Posterior vena cava (tissue), 2 donors: ENCODE measurements at regions not wholly inside any gene's neighbourhood (a gene's known extent, or its start where the extent isn't known, plus 50 kb on each side); places are given as distances from the start of the nearest gene placed in this dataset.

Experiments
- DNase-seq: peaks from one replicate; pipeline ENCODE4 v3.0.0-alpha.2; 2020; ENCODE audit warnings: low spot score
- intact Hi-C, 2 donors: fragments of 100-400 bp; cut with DNase I; formaldehyde crosslinking; loops; one replicate each; pipeline versions ENCODE4 v1.14.1 to v1.14.2; 2022 to 2023
- donor health status: DM: yes; HTN: yes; CAD: no.
- donor health status: DM: yes; HTN: yes; CAD: no.

DNA sequence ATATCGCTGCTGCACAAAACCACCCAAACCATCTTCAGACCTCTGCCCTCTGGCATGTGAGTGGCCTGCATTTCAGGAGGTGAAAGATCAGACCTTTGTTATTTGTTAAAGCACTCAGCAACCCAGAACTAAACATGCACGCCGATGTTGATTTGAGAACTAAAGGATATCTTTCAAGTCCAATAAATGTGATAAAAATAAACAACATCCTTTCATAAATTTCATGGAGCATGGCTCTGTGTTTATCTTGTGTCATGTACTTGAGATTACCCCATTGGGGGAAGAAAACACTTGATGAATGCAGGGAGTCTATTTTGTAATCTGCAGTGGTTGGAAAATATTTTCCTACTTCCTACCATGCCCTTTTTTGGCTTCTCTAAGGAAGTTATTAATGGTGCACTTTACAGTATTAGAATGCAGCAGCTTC lies 70.8 kb upstream of the GATA6 start:
- no peak for DNase-seq
- intact Hi-C loops: no loop called here

DNA sequence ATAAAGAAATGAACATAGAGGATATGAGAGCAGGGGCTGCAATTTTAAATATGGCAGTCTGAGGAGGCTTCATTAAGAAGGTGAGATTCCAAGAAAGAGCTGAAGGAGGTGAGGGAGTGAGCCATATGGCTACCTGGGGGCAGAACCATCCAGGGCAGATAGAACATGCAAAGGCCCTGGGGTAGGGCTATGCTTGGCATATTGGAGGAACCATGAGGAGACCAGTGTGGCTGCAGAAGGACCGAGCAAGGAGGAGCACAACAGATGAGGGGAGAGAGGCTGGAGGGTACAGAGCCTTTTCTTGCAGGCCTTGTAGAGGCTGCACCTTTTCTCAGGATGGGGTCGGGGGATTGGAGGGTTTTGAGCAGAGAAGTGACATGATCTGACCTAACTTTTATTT lies 69.5 kb upstream of the GATA6 start:
- intact Hi-C loops: no loop called here
- no peak for DNase-seq

DNA sequence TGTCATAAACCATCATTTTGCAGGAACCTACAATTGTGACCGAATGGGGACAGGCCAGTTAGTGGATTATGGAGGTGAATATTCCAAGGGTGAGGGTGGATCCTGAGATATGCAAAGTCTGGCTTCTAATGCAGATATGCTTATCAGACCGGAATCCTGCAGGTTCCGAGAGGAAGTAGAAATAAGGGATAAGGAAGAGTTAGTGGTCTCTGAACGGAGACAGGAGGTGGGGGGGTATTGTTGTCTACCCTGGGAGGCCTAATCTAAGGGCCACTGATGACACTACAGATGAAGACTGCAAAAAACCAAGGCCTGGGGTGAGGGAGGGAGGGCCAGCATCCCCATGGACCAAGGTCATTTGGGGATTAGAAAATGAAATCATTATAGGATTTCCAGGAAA lies 67.7 kb upstream of the GATA6 start:
- no peak for DNase-seq
- intact Hi-C loops: no loop called here

DNA sequence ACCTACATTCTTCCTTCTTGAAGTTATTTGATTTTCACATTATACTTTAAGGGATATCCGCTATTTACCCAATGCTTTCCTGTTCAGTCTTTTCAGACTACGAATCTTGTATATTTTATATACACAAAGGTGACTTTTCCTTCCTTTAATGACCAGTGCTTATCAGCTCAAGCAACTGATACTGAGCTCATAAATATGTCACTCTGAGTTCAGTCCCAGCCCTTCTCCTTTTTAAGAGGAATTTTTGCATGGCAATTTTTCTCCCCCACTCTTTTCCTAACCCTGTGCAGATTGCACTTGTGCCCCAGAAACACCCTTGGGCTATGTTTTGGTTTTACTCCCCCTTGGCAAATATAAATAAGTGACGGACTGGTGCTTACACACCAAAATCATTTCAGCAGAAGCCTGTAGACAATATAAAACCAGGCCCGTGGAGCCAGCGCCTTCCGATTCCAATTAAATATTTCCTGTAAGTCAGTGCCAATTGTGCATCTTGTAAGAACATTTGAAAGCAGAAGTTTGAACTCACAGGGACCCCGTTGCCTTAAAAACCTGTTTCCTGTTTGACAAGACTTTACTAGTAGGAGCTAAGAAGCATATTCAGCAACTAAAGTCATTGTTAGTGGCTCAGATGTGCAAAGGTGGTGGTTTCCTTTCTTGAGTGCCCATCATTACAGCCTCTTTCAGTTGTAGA lies 66.3 kb upstream of the GATA6 start:
- intact Hi-C loops: no loop called here

DNA sequence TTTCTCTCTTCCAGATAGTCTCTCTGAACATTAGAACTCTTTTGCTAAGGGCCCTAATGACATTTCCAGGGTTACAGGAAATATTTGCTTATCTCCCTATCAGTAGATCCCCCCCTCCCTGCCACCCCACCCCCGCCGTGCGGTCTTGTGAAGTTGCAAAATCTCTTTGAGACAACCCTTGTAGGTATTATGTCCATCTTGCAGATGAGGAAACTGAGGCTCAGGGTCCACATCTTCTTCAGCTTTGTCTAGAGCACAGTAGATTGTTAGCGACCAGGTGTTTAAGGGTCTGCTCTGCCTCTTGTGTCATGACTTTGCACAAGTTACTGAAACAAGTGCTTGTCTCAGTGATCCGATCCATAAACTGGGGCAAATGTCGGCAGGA lies 65.8 kb upstream of the GATA6 start:
- no peak for DNase-seq
- intact Hi-C loops: no loop called here

More for the DNA sequence above, 66.3 kb upstream of the GATA6 start:
- DNase-seq: no peak

DNA sequence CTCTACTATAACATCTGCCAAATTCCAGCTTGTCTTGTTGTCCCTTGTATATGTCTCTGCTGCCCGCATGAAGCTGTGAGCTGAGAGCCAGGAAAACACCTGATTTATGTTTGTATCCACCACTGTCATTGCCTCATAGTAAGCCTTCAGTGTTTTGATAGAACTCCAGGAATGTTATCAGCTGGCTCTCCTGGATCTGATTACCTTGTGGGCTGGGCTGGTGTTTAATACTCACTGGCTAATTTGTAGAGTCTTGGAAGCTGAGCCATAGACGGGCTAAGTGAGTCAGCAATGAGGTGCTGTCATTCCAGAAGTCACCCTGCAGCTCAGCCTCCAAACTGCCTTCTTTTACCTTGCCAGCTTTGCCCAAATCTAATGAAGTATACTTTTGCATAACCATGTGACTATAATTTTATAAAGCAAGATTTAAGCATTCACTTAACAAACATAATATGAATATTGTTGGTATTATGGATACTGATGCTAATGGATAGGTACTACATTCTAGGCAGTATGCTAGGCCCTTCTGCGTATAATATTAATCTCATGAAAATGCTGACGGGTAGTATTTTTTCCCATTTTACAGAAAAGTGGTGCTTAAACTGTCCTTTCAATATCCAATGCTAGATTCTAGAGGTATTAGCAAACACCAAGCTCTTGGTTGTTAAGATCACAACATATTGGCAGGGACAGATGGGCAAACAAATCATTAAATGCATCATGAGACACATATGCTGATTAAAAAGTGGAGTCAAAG lies 62.7 kb upstream of the GATA6 start:
- intact Hi-C loops: no loop called here
- no peak for DNase-seq

DNA sequence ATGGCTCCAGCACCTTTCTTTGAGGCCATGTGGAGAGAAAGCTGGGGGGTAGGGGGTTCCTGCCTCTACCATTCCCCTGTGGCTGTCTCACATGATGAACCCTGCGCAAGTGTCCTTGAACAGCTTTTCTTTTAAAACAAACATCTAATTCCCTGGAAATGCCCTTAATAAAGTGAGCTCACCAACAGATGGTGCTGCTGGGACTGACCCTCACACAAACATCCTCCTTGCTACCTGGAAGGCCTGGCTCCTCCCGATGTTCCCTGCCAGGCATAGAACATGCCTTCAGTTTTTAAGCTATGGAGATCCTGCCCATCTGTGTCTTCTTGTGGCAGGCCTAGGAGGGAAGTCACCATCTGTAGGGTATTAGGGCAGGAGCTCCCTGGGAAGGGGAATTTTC lies 60.7 kb upstream of the GATA6 start:
- no peak for DNase-seq

DNA sequence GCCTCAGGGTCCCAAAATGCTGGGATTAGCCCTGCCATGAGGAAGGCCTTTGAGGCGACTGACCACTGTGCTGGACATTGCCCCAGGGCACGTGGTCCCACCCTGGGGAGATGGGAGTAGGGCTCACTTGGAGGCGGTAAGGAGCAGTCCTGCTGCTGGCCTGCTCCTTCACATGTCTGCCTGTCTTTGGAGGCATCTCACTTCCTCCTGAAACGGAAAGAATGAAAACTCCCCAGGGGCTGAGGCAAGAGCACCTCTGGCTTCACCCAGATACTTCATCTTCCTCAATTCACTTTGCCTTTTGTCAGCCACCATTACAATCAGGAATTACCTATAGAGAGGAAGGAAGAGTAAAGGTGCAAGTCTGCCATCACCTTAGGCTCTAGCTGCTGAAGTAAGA lies 59.9 kb upstream of the GATA6 start:
- intact Hi-C loops: no loop called here
- no peak for DNase-seq

More for the DNA sequence above, 60.7 kb upstream of the GATA6 start:
- intact Hi-C loops: no loop called here

DNA sequence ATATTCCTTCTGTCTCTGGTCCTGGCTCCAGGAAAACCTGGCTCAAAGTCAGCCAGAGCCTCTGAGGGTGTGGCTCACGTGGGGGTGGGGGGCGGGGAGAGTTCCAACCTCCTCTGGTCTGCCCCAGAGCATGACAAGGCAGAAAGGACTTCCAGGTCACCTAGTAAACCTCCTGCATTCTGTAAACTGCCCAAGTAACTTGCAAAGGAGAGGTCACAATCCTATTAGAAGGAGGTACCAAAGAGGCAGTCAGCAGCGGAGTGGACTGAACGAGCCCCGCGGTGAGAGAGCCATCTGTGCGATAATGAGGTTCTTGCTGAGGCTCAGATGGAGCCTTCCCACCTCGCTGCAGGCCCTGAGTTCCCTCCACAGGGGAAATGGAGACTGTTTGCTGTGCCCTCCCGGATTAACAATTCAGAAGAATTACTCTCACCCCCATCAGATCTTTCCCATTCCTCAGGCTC lies 58.9 kb upstream of the GATA6 start:
- DNase-seq: no peak
- intact Hi-C loops: no loop called here

DNA sequence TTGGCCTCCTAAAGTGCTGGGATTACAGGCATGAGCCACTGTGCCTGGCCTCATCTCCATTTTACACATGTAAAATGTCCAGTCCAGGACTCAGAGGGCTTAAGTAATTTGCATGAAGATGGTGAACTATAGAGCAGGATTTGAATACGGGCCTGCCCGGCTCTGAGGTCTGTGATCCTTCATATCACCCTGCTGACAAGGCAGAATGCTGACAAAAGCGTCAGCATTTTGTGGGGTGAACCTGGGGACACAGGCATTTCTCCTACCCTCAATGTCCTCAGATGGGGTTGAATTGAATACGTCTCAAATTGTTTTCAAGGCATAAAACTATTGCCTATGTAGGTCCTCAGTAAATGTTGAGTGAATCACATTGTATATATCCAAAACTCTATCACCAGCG lies 57.2 kb upstream of the GATA6 start:
- intact Hi-C loops: no loop called here
- DNase-seq: no peak

DNA sequence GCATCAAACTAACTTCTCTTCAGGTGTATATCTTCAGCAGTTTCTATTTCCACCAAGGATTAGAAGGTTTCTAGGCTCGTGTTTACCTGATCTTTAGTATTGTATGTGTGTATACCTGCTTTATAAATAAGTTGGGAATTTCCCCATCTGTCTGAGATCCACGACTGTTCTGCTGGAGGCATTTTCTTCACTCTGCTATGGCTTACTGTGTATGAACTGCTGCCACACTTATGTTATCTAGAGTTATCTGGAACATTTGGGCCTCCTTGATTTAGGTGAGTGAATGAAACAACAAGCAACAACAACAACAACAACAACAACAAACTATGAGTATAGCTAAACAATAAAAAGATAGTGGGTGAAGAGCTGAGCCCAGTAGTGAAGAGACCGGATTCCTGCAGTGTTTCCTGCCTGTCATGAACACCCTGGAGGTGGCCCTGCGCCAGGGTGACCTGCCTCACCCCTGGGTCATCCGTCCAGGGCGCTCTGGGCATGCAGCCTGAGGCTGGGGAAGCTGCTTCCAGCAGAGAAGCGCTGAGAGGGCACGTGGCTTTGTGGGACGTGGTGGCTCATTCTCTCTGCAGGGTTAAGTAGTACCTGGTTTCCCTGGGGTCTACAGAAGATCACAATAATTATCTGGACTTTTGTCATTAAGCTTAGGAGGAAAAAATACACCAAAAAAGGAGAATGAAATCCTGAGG lies 56.1 kb upstream of the GATA6 start:
- intact Hi-C loops: no loop called here
- DNase-seq: no peak

DNA sequence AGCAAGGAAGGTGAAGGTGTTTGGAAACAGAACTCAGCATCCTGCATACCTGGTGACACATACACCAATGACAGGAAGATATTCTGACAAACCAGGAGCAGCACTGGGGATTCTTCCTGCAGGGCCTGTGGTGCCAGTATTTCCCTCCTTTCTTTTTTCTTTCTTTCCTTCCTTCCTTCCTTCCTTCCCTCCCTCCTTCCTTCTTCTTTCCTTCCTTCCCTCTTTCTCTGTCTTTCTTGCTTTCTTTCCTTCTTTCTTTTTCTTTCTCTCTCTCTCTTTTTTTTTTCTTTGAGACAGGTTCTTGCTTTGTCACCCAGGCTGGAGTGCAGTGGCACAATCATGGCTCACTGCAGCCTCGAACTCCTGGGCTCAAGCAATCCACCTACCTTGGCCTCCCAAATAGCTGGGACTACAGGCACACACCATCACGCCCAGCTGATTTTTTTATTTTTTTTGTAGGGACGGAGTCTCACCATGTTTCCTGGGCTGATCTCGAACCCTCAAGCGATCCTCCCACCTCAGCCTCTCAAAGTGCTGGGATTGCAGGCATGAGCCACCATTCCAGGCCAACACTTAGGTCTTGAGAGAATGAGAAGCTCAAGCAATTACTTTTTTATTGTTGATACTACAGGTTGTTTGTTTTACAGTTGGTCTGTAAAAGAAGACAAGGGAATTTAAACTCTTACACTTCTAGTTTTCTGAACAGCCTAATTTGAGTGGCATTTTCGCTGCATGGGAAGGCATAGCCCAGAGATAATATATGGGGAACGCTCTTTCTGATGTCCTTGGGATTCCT lies 54.7 kb upstream of the GATA6 start:
- DNase-seq: no peak
- intact Hi-C loops: no loop called here

DNA sequence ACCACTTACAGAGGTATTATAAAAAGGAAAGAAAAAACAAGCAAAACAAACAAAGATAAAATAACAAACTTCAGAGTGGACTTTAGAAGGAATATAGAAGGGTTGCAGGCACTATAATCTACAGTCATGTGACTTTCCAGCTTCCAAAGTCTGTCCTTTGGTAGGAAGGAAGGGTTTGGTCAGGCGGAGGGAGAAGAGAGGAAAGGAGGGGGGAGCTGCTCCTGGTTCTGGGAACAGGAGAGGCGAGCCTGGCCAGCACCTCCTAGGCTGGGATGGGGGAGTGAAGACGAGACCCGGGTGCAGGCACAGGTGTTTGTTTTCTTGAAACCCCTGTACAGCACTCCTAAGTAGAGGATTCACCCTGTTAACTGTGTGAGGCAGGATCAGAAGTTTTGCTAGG lies 53.8 kb upstream of the GATA6 start:
- no peak for DNase-seq
- intact Hi-C loops: no loop called here
